ENCODE measurements at regions not wholly inside any gene's neighbourhood (a gene's known extent, or its start where the extent isn't known, plus 50 kb on each side); places are given as distances from the start of the nearest gene placed in this dataset.
"Not testable (repeated sequence)": the region's sequence is repeated elsewhere in the genome, so short reads cannot be mapped to it uniquely, and the experiment has no call there.

DNA sequence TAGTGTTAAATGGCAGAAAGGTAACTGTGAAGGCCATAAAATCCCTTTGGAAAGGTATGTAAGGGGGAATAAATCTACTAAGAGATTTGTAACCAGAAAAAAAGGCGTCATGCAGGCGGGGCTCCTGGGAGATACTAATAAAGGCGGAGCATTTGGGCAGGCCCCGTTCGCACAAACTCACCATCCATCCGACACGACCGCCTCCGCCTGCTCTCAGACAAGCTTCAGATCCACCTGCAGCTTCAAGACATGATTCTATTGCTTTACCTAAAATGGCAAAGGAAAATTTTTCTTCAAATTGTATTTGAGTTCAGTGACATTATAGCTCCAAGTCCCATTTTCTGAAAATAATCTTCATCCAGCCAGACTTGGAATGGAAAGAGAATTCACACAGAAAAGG is 162.9 kb upstream of the SPATA31A3 start:
- TF ChIP-seq, protein P1, sequence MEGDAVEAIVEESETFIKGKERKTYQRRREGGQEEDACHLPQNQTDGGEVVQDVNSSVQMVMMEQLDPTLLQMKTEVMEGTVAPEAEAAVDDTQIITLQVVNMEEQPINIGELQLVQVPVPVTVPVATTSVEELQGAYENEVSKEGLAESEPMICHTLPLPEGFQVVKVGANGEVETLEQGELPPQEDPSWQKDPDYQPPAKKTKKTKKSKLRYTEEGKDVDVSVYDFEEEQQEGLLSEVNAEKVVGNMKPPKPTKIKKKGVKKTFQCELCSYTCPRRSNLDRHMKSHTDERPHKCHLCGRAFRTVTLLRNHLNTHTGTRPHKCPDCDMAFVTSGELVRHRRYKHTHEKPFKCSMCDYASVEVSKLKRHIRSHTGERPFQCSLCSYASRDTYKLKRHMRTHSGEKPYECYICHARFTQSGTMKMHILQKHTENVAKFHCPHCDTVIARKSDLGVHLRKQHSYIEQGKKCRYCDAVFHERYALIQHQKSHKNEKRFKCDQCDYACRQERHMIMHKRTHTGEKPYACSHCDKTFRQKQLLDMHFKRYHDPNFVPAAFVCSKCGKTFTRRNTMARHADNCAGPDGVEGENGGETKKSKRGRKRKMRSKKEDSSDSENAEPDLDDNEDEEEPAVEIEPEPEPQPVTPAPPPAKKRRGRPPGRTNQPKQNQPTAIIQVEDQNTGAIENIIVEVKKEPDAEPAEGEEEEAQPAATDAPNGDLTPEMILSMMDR (conservative IDR thresholded peaks at IDR 0.05) = not testable (repeated sequence)
- not testable (repeated sequence) for TF ChIP-seq EZH2 (IDR thresholded peaks at IDR 0.05; ENCODE audit: low read depth)
